Adipocyte (in vitro differentiated cells): ENCODE measurements at regions not wholly inside any gene's neighbourhood (a gene's known extent, or its start where the extent isn't known, plus 50 kb on each side); places are given as distances from the start of the nearest gene placed in this dataset.
"Not testable (repeated sequence)": the region's sequence is repeated elsewhere in the genome, so short reads cannot be mapped to it uniquely, and the experiment has no call there.

Source experiments
- DNase-seq: peaks from one replicate; pipeline ENCODE4 v3.0.0-alpha.2; 2015; ENCODE audit warnings: low read depth
- H3K27me3 ChIP-seq: replicated peaks from 2 replicates; pipeline ENCODE4 v1.7.0; 2013; ENCODE audit warnings: mild to moderate bottlenecking, low read length, moderate library complexity; ENCODE audit not compliant: control insufficient read depth, insufficient read depth
- H3K36me3 ChIP-seq: 2 replicates; pipeline ENCODE4 v1.7.0; 2013; ENCODE audit warnings: low read length, mild to moderate bottlenecking, moderate library complexity; ENCODE audit not compliant: control insufficient read depth, insufficient read depth, severe bottlenecking
- H3K4me1 ChIP-seq: 2 replicates; pipeline ENCODE4 v1.7.0; 2013; ENCODE audit warnings: mild to moderate bottlenecking, low read length, moderate library complexity; ENCODE audit not compliant: control insufficient read depth, insufficient read depth
- H3K4me3 ChIP-seq: 2 replicates; pipeline ENCODE4 v1.7.0; 2013; ENCODE audit warnings: mild to moderate bottlenecking, low read length, moderate library complexity
- H3K9ac ChIP-seq: 2 replicates; pipeline ENCODE4 v1.7.0; 2013; ENCODE audit warnings: mild to moderate bottlenecking, low read length, moderate library complexity
- H3K9me3 ChIP-seq: 2 replicates; pipeline ENCODE4 v1.7.0; 2013; ENCODE audit warnings: mild to moderate bottlenecking, low read length, moderate library complexity; ENCODE audit not compliant: control insufficient read depth

- H3K9ac ChIP-seq, result no peak overlapping the region
- no peaks in the 10 kb centered on the region for H3K27me3 ChIP-seq
- no peaks in the 10 kb centered on the region for H3K9me3 ChIP-seq
- H3K36me3 ChIP-seq, result no peaks in the 10 kb centered on the region
- no peak for DNase-seq
- H3K4me1 ChIP-seq, result no peaks in the 10 kb centered on the region
- no peak overlapping the region for H3K4me3 ChIP-seq
These were observed 475.9 kb downstream of the GABRG2 start for GRCh38 chr5:162543437-162543836.

- Histone ChIP-seq H3K4me3 (no peak overlapping the region), H3K27me3 (no peaks in the 10 kb centered on the region), H3K36me3 (no peaks in the 10 kb centered on the region), H3K4me1 (no peaks in the 10 kb centered on the region), H3K9ac (no peak overlapping the region), H3K9me3 (no peaks in the 10 kb centered on the region)
- no peak for DNase-seq
These were observed 477.3 kb downstream of the GABRG2 start for GRCh38 chr5:162544905-162545304.

- no peak for DNase-seq
- Histone ChIP-seq H3K27me3 (no peaks in the 10 kb centered on the region), H3K4me1 (no peaks in the 10 kb centered on the region), H3K4me3 (no peak overlapping the region), H3K36me3 (no peaks in the 10 kb centered on the region), H3K9ac (no peak overlapping the region), H3K9me3 (no peaks in the 10 kb centered on the region)
These were observed 482.7 kb downstream of the GABRG2 start for GRCh38 chr5:162550236-162550635.

- Histone ChIP-seq H3K9ac (no peak overlapping the region), H3K4me3 (no peak overlapping the region), H3K9me3 (no peaks in the 10 kb centered on the region), H3K4me1 (no peaks in the 10 kb centered on the region), H3K36me3 (no peaks in the 10 kb centered on the region), H3K27me3 (no peaks in the 10 kb centered on the region)
- DNase-seq, result no peak
These were observed 490.5 kb downstream of the GABRG2 start for GRCh38 chr5:162558120-162558519.

GRCh38 chr5:162567644-162568043, 500.1 kb downstream of the GABRG2 start:
- no peaks in the 10 kb centered on the region for H3K36me3 ChIP-seq
- H3K9ac ChIP-seq, result no peak overlapping the region
- DNase-seq, result no peak
- no peak overlapping the region for H3K4me3 ChIP-seq
- no peaks in the 10 kb centered on the region for H3K9me3 ChIP-seq
- no peaks in the 10 kb centered on the region for H3K27me3 ChIP-seq
- no peaks in the 10 kb centered on the region for H3K4me1 ChIP-seq

- no peaks in the 10 kb centered on the region for H3K36me3 ChIP-seq
- H3K4me3 ChIP-seq, result no peak overlapping the region
- H3K4me1 ChIP-seq, result no peaks in the 10 kb centered on the region
- no peaks in the 10 kb centered on the region for H3K27me3 ChIP-seq
- H3K9me3 ChIP-seq, result no peaks in the 10 kb centered on the region
- no peak for DNase-seq
- H3K9ac ChIP-seq, result no peak overlapping the region
These were observed 506.2 kb downstream of the GABRG2 start for GRCh38 chr5:162573758-162574157.

- no peak overlapping the region for H3K4me3 ChIP-seq
- DNase-seq, result no peak
These were observed 524.2 kb downstream of the GABRG2 start for GRCh38 chr5:162591724-162592123.

GRCh38 chr5:162593881-162594280, 526.3 kb downstream of the GABRG2 start:
- Histone ChIP-seq H3K36me3 (no peaks in the 10 kb centered on the region), H3K9ac (no peak overlapping the region), H3K27me3 (no peaks in the 10 kb centered on the region), H3K4me3 (no peak overlapping the region), H3K9me3 (peaks cover 8% of the 10 kb centered on the region), H3K4me1 (no peaks in the 10 kb centered on the region)
- DNase-seq, result no peak

More at GRCh38 chr5:162591724-162592123, 524.2 kb downstream of the GABRG2 start:
- H3K27me3 ChIP-seq, result no peaks in the 10 kb centered on the region
- no peaks in the 10 kb centered on the region for H3K4me1 ChIP-seq
- H3K9ac ChIP-seq, result no peak overlapping the region
- H3K9me3 ChIP-seq, result peaks cover 4% of the 10 kb centered on the region
- no peaks in the 10 kb centered on the region for H3K36me3 ChIP-seq

GRCh38 chr5:162603443-162604070, 536.0 kb downstream of the GABRG2 start:
- Histone ChIP-seq H3K27me3 (no peaks in the 10 kb centered on the region), H3K36me3 (no peaks in the 10 kb centered on the region), H3K9ac (no peak overlapping the region), H3K4me3 (no peak overlapping the region), H3K9me3 (peaks cover 15% of the 10 kb centered on the region), H3K4me1 (no peaks in the 10 kb centered on the region)
- DNase-seq, result no peak

GRCh38 chr5:162607879-162608278, 540.3 kb downstream of the GABRG2 start:
- DNase-seq, result no peak
- H3K4me1 ChIP-seq, result no peaks in the 10 kb centered on the region
- no peak overlapping the region for H3K9ac ChIP-seq
- H3K9me3 ChIP-seq, result peaks cover 5% of the 10 kb centered on the region
- no peaks in the 10 kb centered on the region for H3K36me3 ChIP-seq
- H3K4me3 ChIP-seq, result no peak overlapping the region
- H3K27me3 ChIP-seq, result no peaks in the 10 kb centered on the region

GRCh38 chr5:162621726-162622263, 554.2 kb downstream of the GABRG2 start:
- H3K27me3 ChIP-seq, H3K4me1 ChIP-seq, H3K4me3 ChIP-seq, H3K36me3 ChIP-seq, H3K9me3 ChIP-seq, DNase-seq, H3K9ac ChIP-seq: not testable (repeated sequence)

- Histone ChIP-seq H3K4me3 (no peak overlapping the region), H3K9me3 (peaks cover 7% of the 10 kb centered on the region), H3K4me1 (no peaks in the 10 kb centered on the region), H3K27me3 (no peaks in the 10 kb centered on the region), H3K9ac (no peak overlapping the region), H3K36me3 (no peaks in the 10 kb centered on the region)
- DNase-seq, result no peak
These were observed 556.5 kb downstream of the GABRG2 start for GRCh38 chr5:162624110-162624509.
